Right cardiac atrium (tissue), 5 donors: ENCODE measurements at regions not wholly inside any gene's neighbourhood (a gene's known extent, or its start where the extent isn't known, plus 50 kb on each side); places are given as distances from the start of the nearest gene placed in this dataset.
A peak's percentile ranks its signal among the peaks of the same experiment; 100 is the strongest.

Experiments used
- ATAC-seq, 2 donors: fragments of 200-7000 bp; cut with Tn5 transposase; one replicate each; pipeline versions ENCODE4 v1.8.0 to v1.9.1; 2020; ENCODE audit warnings: moderate library complexity in 2 of 2, mild to moderate bottlenecking in 1 of 2
- DNase-seq, 3 donors: peaks; one replicate each; pipeline ENCODE4 v3.0.0-alpha.2; 2020
- H3K27ac ChIP-seq: one replicate; pipeline ENCODE4 v1.5.1; 2013; ENCODE audit warnings: mild to moderate bottlenecking, low read length, control low read depth, moderate library complexity
- H3K27me3 ChIP-seq: one replicate; pipeline ENCODE4 v1.6.1; 2013; ENCODE audit not compliant: control insufficient read depth, insufficient read depth
- H3K4me1 ChIP-seq: one replicate; pipeline ENCODE4 v1.6.1; 2013; ENCODE audit warnings: low read length; ENCODE audit not compliant: control insufficient read depth, insufficient read depth
- H3K4me3 ChIP-seq: one replicate; pipeline ENCODE4 v1.5.1; 2013; ENCODE audit warnings: low read length, control low read depth
- H3K9me3 ChIP-seq: one replicate; pipeline ENCODE4 v1.6.1; 2013; ENCODE audit warnings: low read length; ENCODE audit not compliant: control insufficient read depth
- WGBS: extraction: QIAGEN DNeasy Blood & Tissue Kit; methylation state at CpG from one replicate; pipeline ENCODE4 v1.1.7; 2013; 5-methylcytosine and 5-hydroxymethylcytosine counted together
- intact Hi-C, 4 donors: fragments of 100-400 bp; cut with DNase I; formaldehyde crosslinking; loops; one replicate each; pipeline versions ENCODE4 v1.11.0 to v1.14.0; 2022 to 2023
- donor health status: healthy with polysubstance abuse.
- donor health status: DM: no; HTN: yes; CAD: no.
- donor health status: DM: no; HTN: no; CAD: no.
- donor health status: DM: no; HTN: yes; CAD: no; lungs with severe emphysema.
- donor health status: DM: yes; HTN: yes; CAD: no.

DNA sequence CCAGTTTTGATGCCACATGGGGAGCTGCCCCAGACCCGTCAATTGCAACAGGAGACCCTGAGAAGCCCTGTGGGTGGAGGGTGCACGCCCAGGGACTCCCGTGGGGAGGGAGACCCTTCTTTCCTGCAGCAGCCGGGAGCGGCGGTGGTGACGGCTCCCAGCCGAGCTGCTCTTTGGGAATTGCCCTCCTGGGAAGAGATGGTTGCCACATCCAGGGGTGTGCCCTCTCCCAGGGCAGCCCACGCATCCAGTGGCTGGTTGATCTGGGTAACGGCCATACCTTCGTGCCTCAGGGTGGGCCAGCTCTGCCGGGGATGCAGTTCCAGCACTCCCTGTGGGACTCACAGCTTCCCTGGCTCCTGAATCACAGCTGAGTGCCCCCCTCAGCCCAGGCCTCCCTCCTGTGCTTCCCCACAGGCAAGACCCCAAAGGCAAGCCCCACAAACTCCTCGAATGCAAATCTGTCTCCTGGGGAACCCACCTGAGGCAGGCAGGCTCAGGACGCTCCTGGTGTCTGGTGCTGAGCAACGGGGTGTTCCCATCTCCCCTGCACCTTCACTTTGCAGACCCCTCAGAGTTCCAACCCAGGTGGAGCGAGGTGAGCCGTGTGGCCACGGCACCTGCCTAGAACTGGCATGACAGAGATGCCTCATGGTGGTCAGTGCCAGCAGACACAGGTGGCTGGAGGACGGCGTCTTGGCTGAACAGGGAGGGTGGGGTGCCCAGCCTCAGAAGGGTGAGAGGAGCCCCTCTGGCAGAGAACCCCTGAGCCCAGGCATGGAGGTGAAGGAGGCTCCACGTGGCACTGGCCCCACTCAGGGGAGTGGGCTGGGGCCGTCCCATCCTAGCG lies 1027.4 kb downstream of the BRD1 start:
- H3K27me3 ChIP-seq, result no peaks in the 10 kb centered on the region

DNA sequence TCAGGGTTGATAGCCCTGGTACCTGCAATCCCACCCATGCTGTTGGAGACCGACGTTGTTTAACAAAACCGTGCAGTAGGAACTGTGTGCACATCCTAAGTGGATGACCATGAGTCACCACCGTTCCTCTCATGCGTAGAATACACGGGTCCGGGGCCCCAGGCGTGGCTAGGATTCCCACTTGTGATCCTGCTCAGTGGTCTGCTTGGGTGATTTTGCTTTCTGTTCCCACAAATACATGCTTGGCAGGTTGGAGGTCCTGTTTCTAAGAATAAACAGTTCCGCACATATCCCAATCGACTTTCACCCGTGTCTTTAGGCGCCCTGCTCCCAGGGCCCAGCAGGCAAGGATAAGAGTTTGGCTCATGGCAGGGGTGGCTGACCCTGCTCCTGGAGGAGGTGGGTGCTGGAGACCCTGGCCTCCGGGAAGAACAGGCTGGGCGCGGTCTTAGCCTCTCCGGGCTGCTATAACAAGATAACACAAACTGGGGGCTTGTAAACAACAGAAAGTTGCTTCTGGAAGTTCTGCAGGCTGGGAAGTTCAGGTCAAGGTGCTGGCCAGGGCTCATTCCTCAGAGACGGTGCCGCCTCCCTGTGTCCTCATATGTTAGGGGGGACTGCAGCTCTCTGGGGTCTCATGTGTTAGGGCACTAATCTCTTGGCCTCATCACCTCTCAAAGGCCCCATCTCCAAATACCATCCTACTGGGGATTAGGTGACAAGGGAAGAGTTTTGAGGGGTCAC lies 1028.3 kb downstream of the BRD1 start:
- no peak overlapping the region for H3K27ac ChIP-seq
- no peak for ATAC-seq
- no peak for DNase-seq
- H3K27me3 ChIP-seq, result no peaks in the 10 kb centered on the region
- H3K4me3 ChIP-seq, result no peak overlapping the region
- 90% methylated on average over 18 of the region's 18 CpGs for WGBS
- intact Hi-C loops, result no loop called here
- H3K4me1 ChIP-seq, result no peaks in the 10 kb centered on the region
- H3K9me3 ChIP-seq, result no peaks in the 10 kb centered on the region

More for the DNA sequence above, 1027.4 kb downstream of the BRD1 start:
- intact Hi-C loops, result no loop called here
- Histone ChIP-seq H3K9me3 (no peaks in the 10 kb centered on the region), H3K4me1 (no peaks in the 10 kb centered on the region), H3K4me3 (no peak overlapping the region), H3K27ac (no peak overlapping the region)
- 81% methylated on average over 23 of the region's 23 CpGs for WGBS
- DNase-seq (no peak), ATAC-seq (no peak)

DNA sequence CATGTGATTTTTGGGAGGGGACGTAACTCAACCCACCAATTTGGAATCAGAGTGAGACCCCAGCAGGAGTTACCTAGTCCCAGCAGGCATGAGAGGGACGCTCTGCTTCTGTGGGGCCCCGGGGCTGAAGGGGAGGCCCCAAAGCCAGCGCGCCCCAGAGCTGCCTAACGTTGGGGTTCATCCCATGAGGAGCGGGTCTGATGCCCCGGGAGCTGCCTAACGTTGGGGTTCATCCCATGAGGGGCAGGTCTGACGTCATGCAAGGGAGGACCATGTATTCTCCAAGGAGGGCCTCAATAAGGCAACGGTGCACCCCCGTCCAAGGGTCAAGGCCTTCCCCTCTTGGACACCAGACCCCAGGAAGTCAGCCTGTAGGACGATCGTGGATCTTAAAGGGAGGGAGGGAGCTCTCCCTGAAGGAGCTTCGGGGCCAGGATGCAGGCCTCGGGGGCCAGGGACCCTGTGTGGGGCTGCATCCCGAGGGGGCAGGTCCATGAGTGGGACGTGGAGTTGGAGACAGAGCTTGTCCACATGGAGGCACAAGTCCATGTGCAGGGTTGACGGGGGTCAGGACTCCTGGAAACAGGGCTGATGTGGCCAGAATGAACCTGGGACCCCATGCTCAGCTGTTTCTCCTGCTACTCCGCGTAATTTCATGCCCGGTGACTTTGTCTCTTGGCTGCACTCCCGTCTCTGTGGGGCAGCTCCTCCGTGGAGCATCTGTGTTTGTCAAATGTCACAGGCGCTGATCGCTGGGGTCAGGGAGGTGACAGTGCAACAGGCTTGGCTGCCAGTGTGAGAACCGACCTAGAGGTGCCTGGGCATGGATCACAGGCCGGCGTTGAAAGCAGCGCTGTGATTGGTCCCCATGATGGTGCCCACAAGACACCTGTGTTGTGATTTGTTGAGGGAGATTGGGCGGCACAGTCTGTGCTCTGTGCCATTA lies 1029.1 kb downstream of the BRD1 start:
- ATAC-seq (no peak), DNase-seq (no peak)
- intact Hi-C loops, result no loop called here
- Histone ChIP-seq H3K4me3 (no peak overlapping the region), H3K9me3 (no peaks in the 10 kb centered on the region), H3K4me1 (no peaks in the 10 kb centered on the region), H3K27me3 (no peaks in the 10 kb centered on the region), H3K27ac (no peak overlapping the region)
- 83% methylated on average over 31 of the region's 31 CpGs for WGBS

DNA sequence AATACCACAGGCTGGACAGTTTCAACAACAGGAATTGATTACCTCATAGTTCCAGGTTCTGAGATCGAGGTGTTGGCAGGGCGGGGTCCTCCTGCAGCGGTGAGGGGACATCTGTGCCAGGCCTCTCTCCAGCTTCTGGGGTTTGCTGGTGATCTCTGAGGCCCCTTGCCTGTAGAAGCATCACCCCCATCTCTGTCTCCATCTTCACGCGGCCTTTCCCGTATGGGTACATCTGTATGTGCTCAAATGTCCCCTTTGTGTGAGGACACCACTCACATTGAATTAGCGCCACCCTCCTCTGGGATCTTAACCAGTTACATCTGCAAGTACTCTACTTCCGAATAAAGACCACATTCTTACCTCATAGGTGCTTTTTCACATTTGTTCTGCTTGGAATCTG lies 1029.9 kb downstream of the BRD1 start:
- H3K27ac ChIP-seq, result no peak overlapping the region
- intact Hi-C loops, result no loop called here
- no peak for ATAC-seq
- H3K27me3 ChIP-seq, result no peaks in the 10 kb centered on the region
- H3K4me3 ChIP-seq, result no peak overlapping the region
- no peak for DNase-seq
- 87% methylated on average over 8 of the region's 8 CpGs for WGBS
- H3K9me3 ChIP-seq, result no peaks in the 10 kb centered on the region
- no peaks in the 10 kb centered on the region for H3K4me1 ChIP-seq

DNA sequence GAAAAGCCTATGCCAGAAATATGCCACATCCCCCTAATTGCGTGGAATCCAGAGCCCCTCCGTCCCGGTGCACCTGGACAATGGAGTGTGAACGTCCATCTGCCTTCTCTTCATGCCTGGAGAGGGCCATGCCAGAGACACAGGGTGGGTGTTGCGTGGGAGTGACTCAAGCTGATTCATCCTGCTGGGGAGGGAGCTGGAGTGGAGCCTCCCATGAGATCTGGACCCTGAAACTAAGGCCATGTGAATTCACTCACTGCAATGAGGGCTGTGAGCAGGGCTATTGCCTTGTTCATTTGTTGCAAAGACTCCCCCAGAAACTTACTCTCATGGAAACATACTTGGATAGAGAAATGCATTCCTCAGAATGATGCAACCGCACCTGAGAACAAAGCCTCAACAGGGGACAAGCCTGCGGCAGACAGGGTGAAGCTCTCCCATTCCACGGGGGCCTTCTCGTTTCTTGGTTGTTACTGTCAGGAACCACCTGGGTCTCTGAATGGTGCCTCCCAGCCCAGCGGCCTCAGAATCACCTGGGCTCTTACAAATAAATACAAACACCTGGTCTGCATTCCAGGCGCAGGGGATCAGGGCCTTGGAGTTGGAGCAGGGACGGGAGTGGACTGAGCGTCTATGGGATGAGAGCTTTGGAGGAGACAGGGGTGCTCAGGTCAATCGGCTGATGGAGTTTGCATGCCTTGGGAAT lies 1031.2 kb downstream of the BRD1 start:
- no peaks in the 10 kb centered on the region for H3K27me3 ChIP-seq
- 78% methylated on average over 14 of the region's 14 CpGs for WGBS
- peak in 1 of 2 donors; percentile 47 for ATAC-seq

DNA sequence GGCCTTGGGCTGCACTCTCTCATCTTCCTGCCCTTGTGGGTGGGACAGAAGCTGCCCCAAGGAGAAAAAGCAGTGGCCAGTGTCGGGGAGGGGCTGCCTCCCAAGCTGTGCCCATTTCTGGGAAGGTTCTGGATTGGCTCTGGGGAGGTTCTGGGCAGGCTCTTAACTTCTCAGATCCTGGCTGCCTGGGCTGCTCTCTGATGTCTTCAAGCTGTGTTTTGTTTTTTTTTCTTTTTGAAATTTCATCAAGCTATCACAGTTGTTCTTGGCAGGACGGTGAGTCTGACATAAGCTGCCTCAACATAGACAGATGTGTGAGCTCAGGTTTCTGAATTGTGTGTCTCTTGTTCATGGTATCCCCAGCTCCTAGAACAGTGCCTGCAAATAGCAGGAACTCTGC lies 1032.0 kb downstream of the BRD1 start:
- H3K27me3 ChIP-seq, result no peaks in the 10 kb centered on the region
- H3K9me3 ChIP-seq, result no peaks in the 10 kb centered on the region
- H3K27ac ChIP-seq, result no peak overlapping the region
- peak in 1 of 3 donors; percentile 37 for DNase-seq
- intact Hi-C loops, result no loop called here
- 41% methylated on average over 2 of the region's 2 CpGs for WGBS
- no peaks in the 10 kb centered on the region for H3K4me1 ChIP-seq
- peak; percentile 76 to 78 for ATAC-seq
- H3K4me3 ChIP-seq, result no peak overlapping the region

More for the DNA sequence above, 1031.2 kb downstream of the BRD1 start:
- no peaks in the 10 kb centered on the region for H3K4me1 ChIP-seq
- intact Hi-C loops, result no loop called here
- peak in 1 of 3 donors; percentile 38 for DNase-seq
- no peaks in the 10 kb centered on the region for H3K9me3 ChIP-seq
- no peak overlapping the region for H3K4me3 ChIP-seq
- H3K27ac ChIP-seq, result no peak overlapping the region

DNA sequence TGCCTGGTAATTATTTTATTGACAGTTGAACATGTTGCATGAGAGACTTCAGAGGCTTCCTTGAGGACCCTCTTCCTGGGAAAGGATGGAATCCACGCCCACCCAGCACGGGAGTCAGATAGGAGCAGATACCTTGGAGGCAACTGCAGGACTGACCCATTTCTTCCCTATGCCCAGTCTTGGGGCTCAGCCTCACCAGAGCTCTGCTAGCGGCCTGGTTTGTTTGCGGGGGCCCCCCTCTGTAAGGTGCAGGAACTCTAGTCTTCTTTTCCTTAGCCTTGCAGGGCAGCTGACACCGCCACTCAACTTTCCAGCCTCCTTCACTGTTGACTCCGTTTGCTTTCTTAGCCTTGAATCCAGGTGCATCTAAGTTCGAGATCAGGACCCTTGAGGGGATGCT lies 1032.8 kb downstream of the BRD1 start:
- ATAC-seq (no peak), DNase-seq (no peak)
- intact Hi-C loops, result no loop called here
- WGBS, result 79% methylated on average over 7 of the region's 7 CpGs
- no peaks in the 10 kb centered on the region for H3K4me1 ChIP-seq
- H3K9me3 ChIP-seq, result no peaks in the 10 kb centered on the region
- H3K27me3 ChIP-seq, result no peaks in the 10 kb centered on the region
- H3K4me3 ChIP-seq, result no peak overlapping the region
- no peak overlapping the region for H3K27ac ChIP-seq

DNA sequence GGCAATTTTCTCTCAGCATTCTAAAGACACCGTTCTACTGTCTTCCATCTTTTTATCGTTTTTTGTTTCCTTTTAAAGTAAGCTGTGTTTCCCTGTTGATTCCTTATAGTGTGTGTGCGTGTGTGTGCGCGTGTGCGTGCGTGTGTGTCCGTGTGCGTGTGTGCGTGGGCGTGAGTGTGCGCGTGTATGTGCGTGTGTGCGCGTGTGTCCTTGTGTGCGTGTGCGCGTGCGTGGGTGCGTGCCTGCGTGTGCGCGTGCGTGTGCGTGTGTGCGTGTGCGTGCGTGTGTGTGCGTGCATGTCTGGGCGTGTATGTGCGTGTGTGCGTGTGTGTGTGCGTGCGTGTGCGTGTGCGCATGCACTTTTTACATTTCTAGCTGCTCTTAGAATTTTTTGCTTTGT lies 1033.7 kb downstream of the BRD1 start:
- intact Hi-C loops, result no loop called here
- WGBS, result 92% methylated on average over 37 of the region's 37 CpGs

DNA sequence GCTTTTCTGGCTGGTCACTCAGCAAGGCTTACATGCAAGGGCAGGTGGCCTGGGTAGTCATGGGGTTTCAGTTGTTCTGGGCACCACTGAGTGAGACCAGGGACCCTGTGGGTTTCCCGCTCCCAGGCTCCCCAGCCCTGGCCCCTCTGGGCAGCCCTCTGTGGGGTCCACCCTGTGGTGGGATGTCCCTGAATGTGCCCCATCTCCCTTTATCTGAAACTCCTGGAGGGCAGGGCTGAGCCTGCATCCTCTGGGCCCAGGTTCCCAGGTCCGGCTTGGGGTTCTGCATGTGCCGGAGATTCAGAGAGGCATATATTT lies 1041.0 kb downstream of the BRD1 start:
- no peaks in the 10 kb centered on the region for H3K4me1 ChIP-seq
- ATAC-seq (no peak), DNase-seq (peak in 1 of 3 donors; percentile 31)
- H3K4me3 ChIP-seq, result no peak overlapping the region
- WGBS, result 84% methylated on average over 3 of the region's 3 CpGs
- H3K27me3 ChIP-seq, result no peaks in the 10 kb centered on the region
- no peaks in the 10 kb centered on the region for H3K9me3 ChIP-seq
- intact Hi-C loops, result no loop called here
- H3K27ac ChIP-seq, result no peak overlapping the region

More for the DNA sequence above, 1033.7 kb downstream of the BRD1 start:
- no peak for ATAC-seq
- DNase-seq, result no peak
- Histone ChIP-seq H3K27me3 (no peaks in the 10 kb centered on the region), H3K4me3 (no peak overlapping the region), H3K27ac (no peak overlapping the region), H3K9me3 (no peaks in the 10 kb centered on the region), H3K4me1 (no peaks in the 10 kb centered on the region)

DNA sequence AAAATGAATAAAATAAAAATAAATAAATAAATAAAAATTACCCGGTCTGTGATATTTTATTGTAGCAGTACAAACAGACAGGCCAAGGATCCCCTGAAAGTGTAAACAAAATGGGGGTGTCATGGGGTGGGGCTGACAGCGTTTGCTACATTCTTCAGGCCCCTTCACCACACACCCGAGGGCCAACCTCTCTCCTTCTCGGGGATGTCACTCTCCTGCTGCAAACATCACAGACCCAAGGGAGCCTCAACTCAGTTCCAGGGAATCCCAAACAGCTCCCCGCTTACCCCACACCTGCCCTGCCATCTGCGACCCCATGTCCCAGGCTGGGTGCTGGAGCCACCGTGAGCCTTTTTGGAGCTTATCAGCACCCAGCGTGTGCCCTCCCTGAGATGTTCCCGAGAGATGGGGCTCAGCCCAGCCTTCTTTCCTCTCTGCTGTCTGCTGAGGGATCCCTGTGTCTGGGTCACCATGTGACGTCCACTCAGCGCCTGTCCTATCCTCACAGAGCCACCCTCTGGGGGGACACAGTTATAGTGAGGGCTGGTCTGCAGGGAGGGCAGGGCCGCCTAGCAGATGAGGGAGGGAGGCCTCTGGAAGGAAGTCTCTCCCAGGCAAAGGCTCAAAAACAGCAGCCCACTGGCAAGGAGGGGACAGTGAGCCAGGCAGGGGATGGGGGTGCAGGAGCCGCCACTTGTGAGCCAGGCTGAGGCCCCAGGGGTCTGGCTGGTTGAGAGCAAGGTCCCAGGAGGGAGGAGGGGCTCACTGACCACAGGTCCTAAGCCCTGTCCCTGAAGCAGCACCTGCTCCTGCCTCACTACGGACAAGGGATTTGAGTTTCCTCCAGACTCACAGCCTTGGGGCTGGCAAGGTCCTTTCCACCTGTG lies 1041.6 kb downstream of the BRD1 start:
- Histone ChIP-seq H3K27me3 (no peaks in the 10 kb centered on the region), H3K9me3 (no peaks in the 10 kb centered on the region), H3K27ac (no peak overlapping the region), H3K4me3 (no peak overlapping the region), H3K4me1 (no peaks in the 10 kb centered on the region)
- WGBS, result 74% methylated on average over 14 of the region's 14 CpGs
- DNase-seq, result peak in 1 of 3 donors; percentile 27
- intact Hi-C loops, result no loop called here
- ATAC-seq, result no peak
